Smooth muscle cell (in vitro differentiated cells): ENCODE measurements at regions not wholly inside any gene's neighbourhood (a gene's known extent, or its start where the extent isn't known, plus 50 kb on each side); places are given as distances from the start of the nearest gene placed in this dataset.

ENCODE experiments used
- DNase-seq: peaks from one replicate; lab custom pipeline; 2025; ENCODE audit not compliant: unreplicated experiment; lab: John Stamatoyannopoulos, UW
- H2AFZ ChIP-seq: fragments of 200-600 bp; sonication (generic); 2 replicates; pipeline ENCODE4 v1.6.0; 2016; ENCODE audit warnings: antibody characterized with exemption, low read depth, mild to moderate bottlenecking
- H3F3A ChIP-seq: fragments of 200-600 bp; sonication (generic); 2 replicates; pipeline ENCODE4 v1.6.0; 2017; ENCODE audit warnings: antibody characterized with exemption, low read depth
- H3K27ac ChIP-seq: fragments of 200-600 bp; sonication (generic); 2 replicates; pipeline ENCODE4 v1.5.1; 2016; ENCODE audit warnings: low read depth, mild to moderate bottlenecking
- H3K27me3 ChIP-seq: fragments of 200-600 bp; sonication (generic); 2 replicates; pipeline ENCODE4 v1.6.1; 2016; ENCODE audit warnings: low read depth, mild to moderate bottlenecking
- H3K36me3 ChIP-seq: fragments of 200-600 bp; sonication (generic); 2 replicates; pipeline ENCODE4 v1.5.1; 2016; ENCODE audit warnings: low read depth
- H3K4me1 ChIP-seq: fragments of 200-600 bp; sonication (generic); 2 replicates; pipeline ENCODE4 v1.5.1; 2016; ENCODE audit warnings: low read depth
- H3K4me2 ChIP-seq: fragments of 200-600 bp; sonication (generic); 2 replicates; pipeline ENCODE4 v1.6.0; 2016; ENCODE audit warnings: mild to moderate bottlenecking
- H3K4me3 ChIP-seq: fragments of 200-600 bp; sonication (generic); 2 replicates; pipeline ENCODE4 v1.5.1; 2016; ENCODE audit warnings: mild to moderate bottlenecking
- H3K79me2 ChIP-seq: fragments of 200-600 bp; sonication (generic); 2 replicates; pipeline ENCODE4 v1.6.0; 2016; ENCODE audit warnings: low read depth, mild to moderate bottlenecking
- H3K9ac ChIP-seq: fragments of 200-600 bp; sonication (generic); 2 replicates; pipeline ENCODE4 v1.6.0; 2016; ENCODE audit warnings: low read depth
- H3K9me3 ChIP-seq: fragments of 200-600 bp; sonication (generic); replicated peaks from 2 replicates; pipeline ENCODE4 v1.5.1; 2016; ENCODE audit warnings: low read depth
- H4K20me1 ChIP-seq: fragments of 200-600 bp; sonication (generic); 2 replicates; pipeline ENCODE4 v1.6.0; 2016; ENCODE audit warnings: low read depth
- WGBS: methylation state at CpG from one replicate; pipeline ENCODE4 v1.1.7; 2016; ENCODE audit warnings: low lambda C conversion rate; 5-methylcytosine and 5-hydroxymethylcytosine counted together
- TF ChIP-seq, protein P1 (sequence below): fragments of 200-600 bp; sonication (generic); IDR thresholded peaks from 2 replicates; pipeline ENCODE4 v1.5.1; 2017; ENCODE audit warnings: borderline replicate concordance, mild to moderate bottlenecking, antibody characterized with exemption; ENCODE audit not compliant: insufficient read depth, poor library complexity, severe bottlenecking

DNA sequence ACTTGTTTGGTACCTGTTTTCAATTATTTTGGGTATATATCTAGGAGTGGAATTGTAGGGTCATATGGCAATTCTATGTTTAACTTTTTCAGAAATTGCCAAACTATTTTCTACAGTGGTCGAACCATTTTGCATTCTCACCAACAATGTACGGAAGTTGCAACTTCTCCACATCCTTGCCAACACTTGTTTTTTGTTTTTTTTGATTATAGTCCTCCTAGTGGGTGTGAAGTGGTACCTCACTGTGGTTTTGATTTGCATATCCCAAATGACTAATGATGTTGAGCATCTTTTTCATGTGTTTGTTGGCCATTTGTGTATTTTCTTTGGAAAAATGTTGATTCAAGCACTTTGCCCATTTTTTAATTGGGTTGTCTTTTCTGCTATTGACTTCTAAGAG, 122.1 kb downstream of the RPS24 start:
- no peaks in the 10 kb centered on the region for H3F3A ChIP-seq
- TF ChIP-seq, protein P1, sequence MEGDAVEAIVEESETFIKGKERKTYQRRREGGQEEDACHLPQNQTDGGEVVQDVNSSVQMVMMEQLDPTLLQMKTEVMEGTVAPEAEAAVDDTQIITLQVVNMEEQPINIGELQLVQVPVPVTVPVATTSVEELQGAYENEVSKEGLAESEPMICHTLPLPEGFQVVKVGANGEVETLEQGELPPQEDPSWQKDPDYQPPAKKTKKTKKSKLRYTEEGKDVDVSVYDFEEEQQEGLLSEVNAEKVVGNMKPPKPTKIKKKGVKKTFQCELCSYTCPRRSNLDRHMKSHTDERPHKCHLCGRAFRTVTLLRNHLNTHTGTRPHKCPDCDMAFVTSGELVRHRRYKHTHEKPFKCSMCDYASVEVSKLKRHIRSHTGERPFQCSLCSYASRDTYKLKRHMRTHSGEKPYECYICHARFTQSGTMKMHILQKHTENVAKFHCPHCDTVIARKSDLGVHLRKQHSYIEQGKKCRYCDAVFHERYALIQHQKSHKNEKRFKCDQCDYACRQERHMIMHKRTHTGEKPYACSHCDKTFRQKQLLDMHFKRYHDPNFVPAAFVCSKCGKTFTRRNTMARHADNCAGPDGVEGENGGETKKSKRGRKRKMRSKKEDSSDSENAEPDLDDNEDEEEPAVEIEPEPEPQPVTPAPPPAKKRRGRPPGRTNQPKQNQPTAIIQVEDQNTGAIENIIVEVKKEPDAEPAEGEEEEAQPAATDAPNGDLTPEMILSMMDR: no peak
- no peak overlapping the region for H2AFZ ChIP-seq
- no peak overlapping the region for H3K4me2 ChIP-seq
- no peaks in the 10 kb centered on the region for H3K27me3 ChIP-seq
- 93% methylated on average over 2 of the region's 2 CpGs for WGBS
- no peak overlapping the region for H3K4me3 ChIP-seq
- H3K4me1 ChIP-seq: no peaks in the 10 kb centered on the region
- H3K9me3 ChIP-seq: no peaks in the 10 kb centered on the region
- H3K27ac ChIP-seq: no peak overlapping the region
- H3K9ac ChIP-seq: no peak overlapping the region
- no peak for DNase-seq
- H3K36me3 ChIP-seq: no peaks in the 10 kb centered on the region
- no peaks in the 10 kb centered on the region for H3K79me2 ChIP-seq
- H4K20me1 ChIP-seq: no peaks in the 10 kb centered on the region

DNA sequence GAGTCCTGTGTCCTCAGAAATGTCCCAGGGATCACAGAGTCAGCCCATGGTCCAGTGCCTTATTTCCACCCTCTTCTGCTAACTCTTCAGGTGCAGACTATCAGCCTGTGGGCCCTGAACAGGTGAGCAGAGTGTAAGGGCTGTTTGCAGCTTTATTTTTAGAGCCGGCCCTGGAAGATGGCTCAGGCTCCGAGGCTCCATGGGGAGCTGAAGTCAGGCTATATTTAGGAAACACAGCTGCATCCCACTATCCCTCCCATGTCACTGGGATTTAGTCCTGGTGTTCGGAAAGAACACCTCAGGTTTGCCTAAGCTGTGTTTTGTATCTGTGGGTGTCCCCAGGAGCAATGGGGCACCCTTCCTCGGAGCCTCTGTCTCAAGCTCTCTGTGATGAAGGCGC, 126.9 kb downstream of the RPS24 start:
- Histone ChIP-seq H3K4me3 (no peak overlapping the region), H2AFZ (no peak overlapping the region), H3K27ac (no peak overlapping the region), H3K4me2 (no peak overlapping the region), H3K36me3 (no peaks in the 10 kb centered on the region), H3K9me3 (no peaks in the 10 kb centered on the region), H4K20me1 (no peaks in the 10 kb centered on the region), H3K9ac (no peak overlapping the region), H3K79me2 (no peaks in the 10 kb centered on the region), H3F3A (no peaks in the 10 kb centered on the region), H3K4me1 (no peaks in the 10 kb centered on the region), H3K27me3 (no peaks in the 10 kb centered on the region)
- TF ChIP-seq, protein P1: no peak
- DNase-seq: no peak
- 97% methylated on average over 5 of the region's 5 CpGs for WGBS

DNA sequence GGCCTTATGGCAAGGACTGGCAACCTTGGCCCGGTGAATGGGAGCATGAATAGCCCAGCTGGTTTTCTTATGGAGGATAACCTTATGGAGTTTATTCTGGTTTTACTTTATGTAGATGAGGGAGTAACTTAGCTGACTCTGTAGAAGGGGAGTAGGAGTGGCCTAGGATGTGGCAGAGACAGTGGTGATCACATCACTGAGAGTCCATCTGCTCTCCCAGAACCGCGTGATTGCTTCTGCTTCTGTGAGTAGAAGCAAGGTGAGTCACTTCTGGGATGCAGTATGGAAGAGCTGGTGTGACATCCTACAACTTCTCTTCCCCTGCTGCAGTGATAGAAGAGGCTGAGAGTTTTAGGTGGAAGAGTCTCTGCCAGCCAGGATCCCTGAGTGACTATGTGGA, 129.2 kb downstream of the RPS24 start:
- Histone ChIP-seq H3K27me3 (no peaks in the 10 kb centered on the region), H3K9ac (no peak overlapping the region), H3K4me1 (no peaks in the 10 kb centered on the region), H3F3A (no peaks in the 10 kb centered on the region), H4K20me1 (no peaks in the 10 kb centered on the region), H3K4me3 (no peak overlapping the region), H3K4me2 (no peak overlapping the region), H2AFZ (no peak overlapping the region), H3K36me3 (no peaks in the 10 kb centered on the region), H3K27ac (no peak overlapping the region), H3K79me2 (no peaks in the 10 kb centered on the region), H3K9me3 (no peaks in the 10 kb centered on the region)
- TF ChIP-seq, protein P1: no peak
- no peak for DNase-seq
- 86% methylated on average over 3 of the region's 3 CpGs for WGBS

DNA sequence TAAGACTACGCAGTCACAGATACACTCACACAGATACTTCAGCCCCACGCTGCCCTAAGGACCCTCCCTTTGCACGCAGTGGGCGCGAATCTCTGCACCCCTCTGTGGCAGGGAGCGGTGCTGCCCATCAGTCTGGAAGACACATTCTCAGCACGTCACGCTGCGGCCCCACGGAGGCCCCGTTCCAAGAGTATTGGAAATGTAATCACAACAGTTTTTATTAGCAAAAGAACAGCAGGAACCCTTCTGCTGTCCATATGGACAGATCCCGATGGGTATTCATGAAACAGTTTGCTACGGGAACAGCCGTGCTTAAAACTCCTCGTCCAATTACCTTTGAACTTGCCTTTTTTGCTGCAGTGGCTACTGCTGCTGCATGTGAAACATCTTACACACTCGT, 131.0 kb downstream of the RPS24 start:
- TF ChIP-seq, protein P1: no peak
- H3K4me2 ChIP-seq: no peak overlapping the region

More for the DNA sequence above, 131.0 kb downstream of the RPS24 start:
- Histone ChIP-seq H3K36me3 (no peaks in the 10 kb centered on the region), H3K9ac (no peak overlapping the region), H2AFZ (no peak overlapping the region), H3K79me2 (no peaks in the 10 kb centered on the region), H3F3A (no peaks in the 10 kb centered on the region), H4K20me1 (no peaks in the 10 kb centered on the region), H3K9me3 (no peaks in the 10 kb centered on the region), H3K4me1 (no peaks in the 10 kb centered on the region), H3K4me3 (no peak overlapping the region), H3K27ac (no peak overlapping the region), H3K27me3 (no peaks in the 10 kb centered on the region)
- 88% methylated on average over 16 of the region's 16 CpGs for WGBS
- DNase-seq: no peak
